HepG2 (cell line): ENCODE measurements at regions not wholly inside any gene's neighbourhood (a gene's known extent, or its start where the extent isn't known, plus 50 kb on each side); places are given as distances from the start of the nearest gene placed in this dataset.

Experiments
- ATAC-seq: fragments of 200-7000 bp; cut with Tn5 transposase; 3 replicates; pipeline ENCODE4 v1.9.1; 2020; ENCODE audit warnings: mild to moderate bottlenecking, moderate library complexity
- BruUV-seq: library from RNA; stranded (reverse); fragments of 400-500 nt; replicated peaks from 2 replicates; lab custom pipeline; 2021; lab: Mats Ljungman, UMichigan
- CTCF ChIA-PET: fragments of 300-600 bp; formaldehyde crosslinking; extraction: SDS; loops from one replicate; lab custom pipeline; 2021; ENCODE audit warnings: low total read pairs, inconsistent platforms, low intra/inter-chr PET ratio; lab: Yijun Ruan, JAX
- POLR2A ChIA-PET: fragments of 350-600 bp; sonication (Branson Sonifier 250); formaldehyde crosslinking; loops from one replicate; lab custom pipeline; 2020; ENCODE audit warnings: antibody characterized with exemption, inconsistent platforms; lab: Yijun Ruan, JAX
- DNase-seq: peaks from one replicate; pipeline ENCODE4 v3.0.0-alpha.2; 2015; ENCODE audit warnings: low spot score
- FAIRE-seq: peaks from 3 replicates; lab custom pipeline; 2011; peaks lifted over from hg19 to GRCh38; lab: Jason Lieb, UNC
- H2AFZ ChIP-seq: one replicate; pipeline ENCODE4 v1.6.1; 2011; ENCODE audit warnings: low read length, inconsistent platforms
- H3K27ac ChIP-seq: fragments of 300-600 bp; 3 replicates; pipeline ENCODE4 v1.8.0; 2011; ENCODE audit warnings: mixed run types, mild to moderate bottlenecking, mixed read lengths, low read length, inconsistent platforms; ENCODE audit not compliant: insufficient read depth; ENCODE audit errors: extremely low read length
- H3K27me3 ChIP-seq, 2 experiments: fragments of 200-600 bp in 1 of 2; 2 replicates in 1 of 2; 3 replicates in 1 of 2; pipeline versions ENCODE4 v1.6.0 to v1.8.0; 2011; ENCODE audit warnings: low read length in 2 of 2, mild to moderate bottlenecking in 2 of 2, moderate library complexity in 2 of 2, inconsistent platforms in 1 of 2; ENCODE audit not compliant: insufficient read depth in 2 of 2, control insufficient read depth in 1 of 2
- H3K36me3 ChIP-seq, 2 experiments: fragments of 200-600 bp in 1 of 2; replicated peaks in 1 of 2; 2 replicates in 1 of 2; 3 replicates in 1 of 2; pipeline versions ENCODE4 v1.5.1 to v1.8.0; 2011; ENCODE audit warnings: low read length in 2 of 2, inconsistent platforms in 1 of 2; ENCODE audit not compliant: insufficient read depth in 2 of 2, control insufficient read depth in 1 of 2
- H3K4me1 ChIP-seq: 2 replicates; pipeline ENCODE4 v1.5.1; 2012; ENCODE audit warnings: low read length, inconsistent platforms; ENCODE audit not compliant: insufficient read depth
- H3K4me2 ChIP-seq: 2 replicates; pipeline ENCODE4 v1.6.0; 2011; ENCODE audit warnings: low read depth, low read length, inconsistent platforms
- H3K4me3 ChIP-seq, 3 experiments: fragments of 200-600 bp in 1 of 3; sonication (generic), shearing (Covaris generic) in 1 of 3; replicated peaks in 1 of 3; 2 replicates each; pipeline ENCODE4 v1.5.1; 2011 to 2016; ENCODE audit warnings: low read length in 3 of 3, inconsistent platforms in 2 of 3, low read depth in 2 of 3, mild to moderate bottlenecking in 2 of 3, control low read depth in 1 of 3, mixed read lengths in 1 of 3; ENCODE audit not compliant: insufficient read depth in 1 of 3
- H3K79me2 ChIP-seq: one replicate; pipeline ENCODE4 v1.6.1; 2011; ENCODE audit warnings: low read length, inconsistent platforms; ENCODE audit not compliant: insufficient read depth
- H3K9ac ChIP-seq: 2 replicates; pipeline ENCODE4 v1.6.0; 2011; ENCODE audit warnings: mild to moderate bottlenecking, low read depth, low read length, inconsistent platforms; ENCODE audit not compliant: insufficient read depth
- H3K9me3 ChIP-seq: 2 replicates; pipeline ENCODE4 v1.5.1; 2012; ENCODE audit warnings: mild to moderate bottlenecking, low read length
- H4K20me1 ChIP-seq: 2 replicates; pipeline ENCODE4 v1.6.0; 2011; ENCODE audit warnings: inconsistent platforms, mild to moderate bottlenecking, low read length, moderate library complexity; ENCODE audit not compliant: insufficient read depth
- ARID2 ChIP-seq: sonication (generic); formaldehyde crosslinking; IDR thresholded peaks from 2 replicates; pipeline ENCODE4 v1.8.1; 2022; ENCODE audit warnings: mild to moderate bottlenecking, missing genetic modification reagents, borderline replicate concordance
- EEA1 ChIP-seq: sonication (generic); formaldehyde crosslinking; IDR thresholded peaks from 2 replicates; pipeline ENCODE4 v1.5.1; 2020; ENCODE audit warnings: mild to moderate bottlenecking, missing genetic modification reagents, borderline replicate concordance
- FOXO4 ChIP-seq: sonication (generic); formaldehyde crosslinking; conservative IDR thresholded peaks from 2 replicates; pipeline ENCODE4 v1.8.1; 2023; ENCODE audit warnings: missing genetic modification reagents
- NKX3-1 ChIP-seq: sonication (generic); formaldehyde crosslinking; IDR thresholded peaks from 2 replicates; pipeline ENCODE4 v1.5.0; 2020; ENCODE audit warnings: missing genetic modification reagents
- NR2F2 ChIP-seq: IDR thresholded peaks from 2 replicates; pipeline ENCODE4 v1.6.1; 2012; ENCODE audit warnings: low read depth, inconsistent platforms, borderline replicate concordance
- PATZ1 ChIP-seq: sonication (generic); formaldehyde crosslinking; IDR thresholded peaks from 2 replicates; pipeline ENCODE4 v1.4.0; 2020; ENCODE audit warnings: missing genetic modification reagents
- ZNF639 ChIP-seq: conservative IDR thresholded peaks from 2 replicates; pipeline ENCODE4 v1.6.1; 2018; ENCODE audit warnings: missing genetic modification reagents
- ZNF646 ChIP-seq: sonication (generic); formaldehyde crosslinking; IDR thresholded peaks from 2 replicates; pipeline ENCODE4 v1.9.0; 2021; ENCODE audit warnings: mild to moderate bottlenecking, missing genetic modification reagents
- ZNF660 ChIP-seq: sonication (generic); formaldehyde crosslinking; IDR thresholded peaks from 2 replicates; pipeline ENCODE4 v1.5.1; 2020; ENCODE audit warnings: mild to moderate bottlenecking, low read depth, missing genetic modification reagents, borderline replicate concordance
- WGBS: methylation state at CpG from one replicate; pipeline ENCODE4 v1.1.6; 2017; ENCODE audit warnings: low lambda C conversion rate; 5-methylcytosine and 5-hydroxymethylcytosine counted together
- in situ Hi-C: cut with HindIII; loops from 2 replicates; pipeline ENCODE4 v1.10.0; 2017; ENCODE audit warnings: low pct_unique_long_range_greater_than_20kb; ENCODE audit not compliant: extremely low pct_ligation_motif_present
- intact Hi-C: fragments of 100-400 bp; cut with micrococcal nuclease; formaldehyde crosslinking; loops from one replicate; pipeline ENCODE4 v1.10.0; 2022; ENCODE audit not compliant: unreplicated experiment
- TF ChIP-seq, protein P1 (sequence below): sonication (generic); formaldehyde crosslinking; IDR thresholded peaks from 2 replicates; pipeline ENCODE4 v1.8.0; 2022; ENCODE audit warnings: missing genetic modification reagents, mild to moderate bottlenecking, moderate library complexity, borderline replicate concordance

- DNase-seq = no peak
- Histone ChIP-seq H3K9me3 (no peaks in the 10 kb centered on the region), H3K79me2 (no peaks in the 10 kb centered on the region), H3K4me2 (no peak overlapping the region), H4K20me1 (no peaks in the 10 kb centered on the region), H3K27ac (no peak overlapping the region), H3K36me3 (no peaks in the 10 kb centered on the region), H2AFZ (no peak overlapping the region), H3K9ac (no peak overlapping the region), H3K4me3 (no peak overlapping the region), H3K4me1 (peaks cover 29% of the 10 kb centered on the region), H3K27me3 (no peaks in the 10 kb centered on the region)
- CTCF ChIA-PET = no interaction called here
- intact Hi-C loops = no loop called here
- POLR2A ChIA-PET = no interaction called here
- ATAC-seq = no peak
- BruUV-seq = no TSS peak
- in situ Hi-C loops = no loop called here
- FAIRE-seq = no peak
- WGBS = 0% methylated on average over 1 of the region's 1 CpG
- TF ChIP-seq NKX3-1 (CRISPR knock-in tag) (no peak), ZNF646 (CRISPR knock-in tag) (no peak), EEA1 (CRISPR knock-in tag) (no peak), FOXO4 (CRISPR knock-in tag) (no peak), PATZ1 (CRISPR knock-in tag) (no peak), ZNF639 (no peak), ZNF660 (CRISPR knock-in tag) (no peak), ARID2 (CRISPR knock-in tag) (no peak), NR2F2 (no peak)
- TF ChIP-seq, protein P1, sequence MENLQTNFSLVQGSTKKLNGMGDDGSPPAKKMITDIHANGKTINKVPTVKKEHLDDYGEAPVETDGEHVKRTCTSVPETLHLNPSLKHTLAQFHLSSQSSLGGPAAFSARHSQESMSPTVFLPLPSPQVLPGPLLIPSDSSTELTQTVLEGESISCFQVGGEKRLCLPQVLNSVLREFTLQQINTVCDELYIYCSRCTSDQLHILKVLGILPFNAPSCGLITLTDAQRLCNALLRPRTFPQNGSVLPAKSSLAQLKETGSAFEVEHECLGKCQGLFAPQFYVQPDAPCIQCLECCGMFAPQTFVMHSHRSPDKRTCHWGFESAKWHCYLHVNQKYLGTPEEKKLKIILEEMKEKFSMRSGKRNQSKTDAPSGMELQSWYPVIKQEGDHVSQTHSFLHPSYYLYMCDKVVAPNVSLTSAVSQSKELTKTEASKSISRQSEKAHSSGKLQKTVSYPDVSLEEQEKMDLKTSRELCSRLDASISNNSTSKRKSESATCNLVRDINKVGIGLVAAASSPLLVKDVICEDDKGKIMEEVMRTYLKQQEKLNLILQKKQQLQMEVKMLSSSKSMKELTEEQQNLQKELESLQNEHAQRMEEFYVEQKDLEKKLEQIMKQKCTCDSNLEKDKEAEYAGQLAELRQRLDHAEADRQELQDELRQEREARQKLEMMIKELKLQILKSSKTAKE (CRISPR knock-in tag) = no peak
Observed at GRCh38 chr10:2955064-2955463, 112.3 kb upstream of the PFKP start.
